Ovary (tissue), 7 donors: ENCODE measurements at regions not wholly inside any gene's neighbourhood (a gene's known extent, or its start where the extent isn't known, plus 50 kb on each side); places are given as distances from the start of the nearest gene placed in this dataset.

Experiments used
- DNase-seq, 5 donors: peaks; one replicate each; pipeline ENCODE4 v3.0.0-alpha.2; 2019 to 2020
- H3K27ac ChIP-seq, 2 donors: fragments of 200-600 bp; one replicate each; pipeline versions ENCODE4 v1.5.1 to v1.8.0; 2019 to 2022
- H3K27me3 ChIP-seq: fragments of 200-600 bp; one replicate; pipeline ENCODE4 v1.8.0; 2022
- H3K36me3 ChIP-seq: fragments of 200-600 bp; sonication (generic); one replicate; pipeline ENCODE4 v1.5.1; 2019
- H3K4me1 ChIP-seq: one replicate; pipeline ENCODE4 v1.8.1; 2013; ENCODE audit warnings: mild to moderate bottlenecking, moderate library complexity; ENCODE audit not compliant: insufficient read depth
- H3K4me3 ChIP-seq: fragments of 200-600 bp; sonication (generic); one replicate; pipeline ENCODE4 v1.5.1; 2017
- H3K9me3 ChIP-seq, 2 donors: fragments of 200-600 bp in 1 of 2; sonication (generic) in 1 of 2; one replicate each; pipeline versions ENCODE4 v1.5.1 to v1.8.1; 2013 to 2019; ENCODE audit warnings: mild to moderate bottlenecking in 1 of 2, moderate library complexity in 1 of 2
- EP300 ChIP-seq: sonication (generic); formaldehyde crosslinking; IDR thresholded peaks from one replicate; pipeline ENCODE4 v1.6.1; 2017; ENCODE audit warnings: antibody characterized with exemption
- POLR2A ChIP-seq: fragments of 450-650 bp; IDR thresholded peaks from one replicate; pipeline ENCODE4 v1.6.1; 2017; ENCODE audit warnings: antibody characterized with exemption, mild to moderate bottlenecking, moderate library complexity
- WGBS, 3 donors: extraction: QIAGEN DNeasy Blood & Tissue Kit in 1 of 3; methylation state at CpG; one replicate each; pipeline versions ENCODE4 v1.1.5 to v1.1.7; 2013 to 2017; 5-methylcytosine and 5-hydroxymethylcytosine counted together
- intact Hi-C, 4 donors: fragments of 100-400 bp; cut with DNase I; formaldehyde crosslinking; loops; one replicate each; pipeline versions ENCODE4 v1.11.0 to v1.15.1; 2022 to 2023
- TF ChIP-seq, protein P1 (sequence below), 3 donors: fragments of 450-650 bp in 2 of 3; fragments of 200-600 bp in 1 of 3; IDR thresholded peaks; one replicate each; pipeline versions ENCODE4 v1.5.1 to v1.8.0; 2016 to 2022; ENCODE audit warnings: antibody characterized with exemption in 3 of 3, mild to moderate bottlenecking in 1 of 3
- donor health status: DM: no; HTN: no; CAD: no; lungs with moderate emphysema.
- donor health status: DM: no; HTN: no; CAD: no.
- donor health status: Bipolar disorder and iron deficiency.
- donor health status: DM: no; HTN: no; CAD: no.
- donor health status: DM: yes; HTN: yes; CAD: no.

DNA sequence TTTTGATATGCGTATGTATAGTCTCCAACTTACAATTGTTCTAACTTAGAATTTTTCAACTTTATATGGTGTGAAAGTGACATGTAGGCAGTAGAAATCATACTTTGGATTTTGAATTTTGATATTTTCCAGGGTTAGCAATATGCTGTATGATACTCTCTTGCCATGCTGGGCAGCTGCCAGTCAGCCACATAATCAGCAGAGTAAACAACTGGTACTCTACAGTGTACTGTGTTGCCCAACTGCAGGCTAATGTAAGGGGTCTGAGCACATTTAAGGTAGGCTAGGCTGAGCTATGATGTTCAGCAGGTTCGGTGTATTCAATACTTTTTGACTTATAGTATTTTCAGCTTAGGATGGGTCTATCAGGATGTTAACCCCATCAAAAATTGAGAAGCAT lies 52.0 kb upstream of the RYK start:
- no peaks in the 10 kb centered on the region for H3K36me3 ChIP-seq
- TF ChIP-seq POLR2A (no peak), EP300 (no peak)
- TF ChIP-seq, protein P1, sequence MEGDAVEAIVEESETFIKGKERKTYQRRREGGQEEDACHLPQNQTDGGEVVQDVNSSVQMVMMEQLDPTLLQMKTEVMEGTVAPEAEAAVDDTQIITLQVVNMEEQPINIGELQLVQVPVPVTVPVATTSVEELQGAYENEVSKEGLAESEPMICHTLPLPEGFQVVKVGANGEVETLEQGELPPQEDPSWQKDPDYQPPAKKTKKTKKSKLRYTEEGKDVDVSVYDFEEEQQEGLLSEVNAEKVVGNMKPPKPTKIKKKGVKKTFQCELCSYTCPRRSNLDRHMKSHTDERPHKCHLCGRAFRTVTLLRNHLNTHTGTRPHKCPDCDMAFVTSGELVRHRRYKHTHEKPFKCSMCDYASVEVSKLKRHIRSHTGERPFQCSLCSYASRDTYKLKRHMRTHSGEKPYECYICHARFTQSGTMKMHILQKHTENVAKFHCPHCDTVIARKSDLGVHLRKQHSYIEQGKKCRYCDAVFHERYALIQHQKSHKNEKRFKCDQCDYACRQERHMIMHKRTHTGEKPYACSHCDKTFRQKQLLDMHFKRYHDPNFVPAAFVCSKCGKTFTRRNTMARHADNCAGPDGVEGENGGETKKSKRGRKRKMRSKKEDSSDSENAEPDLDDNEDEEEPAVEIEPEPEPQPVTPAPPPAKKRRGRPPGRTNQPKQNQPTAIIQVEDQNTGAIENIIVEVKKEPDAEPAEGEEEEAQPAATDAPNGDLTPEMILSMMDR (IDR thresholded peaks at IDR 0.05): no peak
- H3K4me3 ChIP-seq: no peak overlapping the region
- DNase-seq: no peak
- H3K27me3 ChIP-seq: no peaks in the 10 kb centered on the region
- no peak overlapping the region for H3K27ac ChIP-seq
- no peaks in the 10 kb centered on the region for H3K9me3 ChIP-seq
- WGBS, 3 donors: 78 to 89% (median 85%) methylated on average over 2 of the region's 2 CpGs
- H3K4me1 ChIP-seq: no peaks in the 10 kb centered on the region
- intact Hi-C loops: loop anchor here in 2 of 4 donors (5.0 to 10.0 kb wide), 2 partner anchors 90 to 368 kb away; no protein-coding TSS in a partner anchor

DNA sequence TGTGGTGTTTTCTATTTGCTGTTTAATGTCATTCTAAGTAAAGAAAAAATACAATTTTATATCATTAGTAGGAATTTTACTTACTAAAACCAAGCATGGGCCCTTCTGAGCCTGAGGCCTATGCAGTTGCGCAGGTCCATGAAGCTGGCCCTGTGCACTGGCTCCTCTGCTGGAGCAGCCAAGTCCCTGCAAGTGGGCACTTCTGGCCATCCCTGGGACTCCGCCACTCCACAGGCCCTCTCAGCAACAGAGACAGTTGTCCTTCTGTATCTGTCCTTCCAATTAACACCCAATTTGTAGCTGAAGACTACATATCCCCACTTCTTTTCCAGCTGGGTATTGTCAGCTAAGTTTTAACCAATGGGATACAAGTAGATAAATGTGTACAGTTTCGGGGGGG lies 49.9 kb upstream of the RYK start:
- Histone ChIP-seq H3K36me3 (no peaks in the 10 kb centered on the region), H3K27ac (no peak overlapping the region), H3K9me3 (no peaks in the 10 kb centered on the region), H3K27me3 (no peaks in the 10 kb centered on the region), H3K4me3 (no peak overlapping the region), H3K4me1 (no peaks in the 10 kb centered on the region)
- TF ChIP-seq POLR2A (no peak), EP300 (no peak)
- TF ChIP-seq, protein P1 (IDR thresholded peaks at IDR 0.05): no peak
- no peak for DNase-seq
- WGBS, 3 donors: 80 to 96% (median 91%) methylated on average over 3 of the region's 3 CpGs
- intact Hi-C loops: loop anchor here in 3 of 4 donors (2.0 to 10.0 kb wide), 3 partner anchors 88 to 366 kb away; no protein-coding TSS in a partner anchor
